ENCODE measurements at regions not wholly inside any gene's neighbourhood (a gene's known extent, or its start where the extent isn't known, plus 50 kb on each side); places are given as distances from the start of the nearest gene placed in this dataset.
"Not testable (repeated sequence)": the region's sequence is repeated elsewhere in the genome, so short reads cannot be mapped to it uniquely, and the experiment has no call there.

DNA sequence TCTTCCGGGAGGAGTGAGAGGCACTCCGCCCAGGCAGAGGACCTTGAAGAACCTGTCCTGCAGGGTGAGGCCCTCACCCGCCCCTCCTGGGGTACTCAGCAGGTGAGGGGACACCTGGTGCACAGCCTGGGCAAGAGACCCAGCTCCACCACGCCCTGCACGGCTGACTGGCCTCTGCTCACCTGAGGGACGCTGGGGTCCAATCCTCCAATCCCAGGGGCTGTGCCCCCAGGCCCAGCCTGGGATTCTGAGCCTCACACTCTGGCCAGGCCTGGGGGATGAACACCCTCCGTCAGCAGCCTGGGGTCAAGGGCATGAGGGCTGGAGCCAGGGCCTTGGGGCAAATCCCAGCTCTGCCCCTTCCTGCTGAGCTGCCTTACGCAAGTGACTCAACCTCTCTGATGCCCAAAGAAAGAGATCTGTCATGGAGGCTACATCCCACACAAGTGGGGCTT is 149.9 kb upstream of the PTPN1 start:
- Histone ChIP-seq H3K9me3 (replicated peaks; ENCODE audit: control insufficient read depth, insufficient read depth, low read length) (no peaks in the 10 kb centered on the region), H3K27ac (ENCODE audit: insufficient read depth, low read depth, low read length) (no peak overlapping the region), H3K27me3 (ENCODE audit: control insufficient read depth in 2 of 2, insufficient read depth in 2 of 2, low read length in 2 of 2) (peaks cover 17 to 22% of the 10 kb centered on the region in 2 experiments), H3K9ac (replicated peaks; ENCODE audit: extremely low read depth, insufficient read depth, low read length) (no peak overlapping the region), H3K36me3 (ENCODE audit: control insufficient read depth in 2 of 2, extremely low read depth in 1 of 2, insufficient read depth in 2 of 2, low read length in 2 of 2) (no peaks in the 10 kb centered on the region), H4K20me1 (replicated peaks; ENCODE audit: control insufficient read depth, extremely low read depth, insufficient read depth, low read length) (no peaks in the 10 kb centered on the region), H3K4me1 (ENCODE audit: control insufficient read depth, extremely low read depth, insufficient read depth, low read length) (no peaks in the 10 kb centered on the region), H3K9me1 (replicated peaks; ENCODE audit: control insufficient read depth, extremely low read depth, insufficient read depth, low read length) (no peaks in the 10 kb centered on the region), H3K4me3 (replicated peaks in 1 of 3; ENCODE audit: insufficient read depth in 1 of 3, low read depth in 1 of 3, low read length in 3 of 3) (no peak overlapping the region), H3K79me2 (ENCODE audit: control insufficient read depth, insufficient read depth, low read length) (no peaks in the 10 kb centered on the region), H2AFZ (ENCODE audit: low read depth, low read length) (no peak overlapping the region), H3K4me2 (ENCODE audit: insufficient read depth, low read length) (no peak overlapping the region)
- DNase-seq (ENCODE audit: low read depth, low spot score) (no peak), FAIRE-seq (no peak)
- TF ChIP-seq MYC (IDR thresholded peaks at IDR 0.05; ENCODE audit: low read depth, low read length) (no peak), FOS (IDR thresholded peaks at IDR 0.05; ENCODE audit: borderline replicate concordance, insufficient read depth, low read length) (no peak)
- BruUV-seq (replicated peaks) = no TSS peak
- CTCF ChIA-PET = no interaction called here
- dilution Hi-C loops (cut with MboI; ENCODE audit: extremely low pct_ligation_motif_present, low sequenced_read_pairs) (no loop called here), intact Hi-C loops (cut with micrococcal nuclease) (no loop called here)
- POLR2A ChIA-PET = no interaction called here

DNA sequence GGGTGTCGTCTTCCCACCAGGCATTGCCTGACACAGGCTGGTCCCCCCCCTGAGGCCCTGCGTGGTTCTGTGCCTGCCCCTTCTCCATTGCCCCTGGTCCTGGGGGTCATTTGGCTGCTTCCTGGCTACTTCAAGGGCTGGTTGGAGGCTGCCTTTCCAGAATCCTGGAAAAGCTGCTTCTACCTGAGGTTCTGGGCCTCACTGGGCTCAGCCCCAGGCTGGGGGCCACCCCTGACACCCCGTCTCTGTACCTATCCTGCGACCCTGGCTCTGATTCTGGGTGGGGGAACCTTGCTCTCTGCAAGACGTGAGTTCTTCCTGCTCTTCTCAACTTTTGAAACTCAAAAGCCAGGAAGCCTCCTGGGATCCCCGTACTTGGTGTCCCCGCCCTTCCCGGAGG is 149.3 kb upstream of the PTPN1 start:
- no peaks in the 10 kb centered on the region for H3K9me1 ChIP-seq (replicated peaks; ENCODE audit: control insufficient read depth, extremely low read depth, insufficient read depth, low read length)
- no peaks in the 10 kb centered on the region for H4K20me1 ChIP-seq (replicated peaks; ENCODE audit: control insufficient read depth, extremely low read depth, insufficient read depth, low read length)
- BruUV-seq (replicated peaks) = no TSS peak
- H2AFZ ChIP-seq (ENCODE audit: low read depth, low read length) = no peak overlapping the region
- H3K79me2 ChIP-seq (ENCODE audit: control insufficient read depth, insufficient read depth, low read length) = no peaks in the 10 kb centered on the region
- H3K27me3 ChIP-seq (ENCODE audit: control insufficient read depth in 2 of 2, insufficient read depth in 2 of 2, low read length in 2 of 2) = peaks cover 17 to 22% of the 10 kb centered on the region in 2 experiments
- TF ChIP-seq MYC (IDR thresholded peaks at IDR 0.05; ENCODE audit: low read depth, low read length) = no peak
- TF ChIP-seq FOS (IDR thresholded peaks at IDR 0.05; ENCODE audit: borderline replicate concordance, insufficient read depth, low read length) = no peak
- no peak for TF ChIP-seq EZH2 (IDR thresholded peaks at IDR 0.05; ENCODE audit: borderline replicate concordance, low read depth, low read length, severe bottlenecking)
- TF ChIP-seq, protein P1, sequence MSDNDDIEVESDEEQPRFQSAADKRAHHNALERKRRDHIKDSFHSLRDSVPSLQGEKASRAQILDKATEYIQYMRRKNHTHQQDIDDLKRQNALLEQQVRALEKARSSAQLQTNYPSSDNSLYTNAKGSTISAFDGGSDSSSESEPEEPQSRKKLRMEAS (IDR thresholded peaks at IDR 0.05; ENCODE audit: insufficient read depth, insufficient read length) = no peak
- TF ChIP-seq GATA2 (IDR thresholded peaks at IDR 0.05; ENCODE audit: insufficient read depth, insufficient read length, low read depth, low read length) = no peak
- no peak for TF ChIP-seq JUN (IDR thresholded peaks at IDR 0.05; ENCODE audit: borderline replicate concordance, insufficient read depth, insufficient read length, low read depth)
- TF ChIP-seq, protein P2, sequence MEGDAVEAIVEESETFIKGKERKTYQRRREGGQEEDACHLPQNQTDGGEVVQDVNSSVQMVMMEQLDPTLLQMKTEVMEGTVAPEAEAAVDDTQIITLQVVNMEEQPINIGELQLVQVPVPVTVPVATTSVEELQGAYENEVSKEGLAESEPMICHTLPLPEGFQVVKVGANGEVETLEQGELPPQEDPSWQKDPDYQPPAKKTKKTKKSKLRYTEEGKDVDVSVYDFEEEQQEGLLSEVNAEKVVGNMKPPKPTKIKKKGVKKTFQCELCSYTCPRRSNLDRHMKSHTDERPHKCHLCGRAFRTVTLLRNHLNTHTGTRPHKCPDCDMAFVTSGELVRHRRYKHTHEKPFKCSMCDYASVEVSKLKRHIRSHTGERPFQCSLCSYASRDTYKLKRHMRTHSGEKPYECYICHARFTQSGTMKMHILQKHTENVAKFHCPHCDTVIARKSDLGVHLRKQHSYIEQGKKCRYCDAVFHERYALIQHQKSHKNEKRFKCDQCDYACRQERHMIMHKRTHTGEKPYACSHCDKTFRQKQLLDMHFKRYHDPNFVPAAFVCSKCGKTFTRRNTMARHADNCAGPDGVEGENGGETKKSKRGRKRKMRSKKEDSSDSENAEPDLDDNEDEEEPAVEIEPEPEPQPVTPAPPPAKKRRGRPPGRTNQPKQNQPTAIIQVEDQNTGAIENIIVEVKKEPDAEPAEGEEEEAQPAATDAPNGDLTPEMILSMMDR (IDR thresholded peaks at IDR 0.05; ENCODE audit: extremely low read depth in 1 of 2, insufficient read depth in 1 of 2, low read depth in 1 of 2, low read length in 2 of 2) = no peak
- TF ChIP-seq POLR2A (IDR thresholded peaks at IDR 0.05; ENCODE audit: low read depth, low read length) = no peak
- no peak for TF ChIP-seq POLR2AphosphoS5 (IDR thresholded peaks at IDR 0.05; ENCODE audit: insufficient read depth, low read depth, low read length)
- H3K27ac ChIP-seq (ENCODE audit: insufficient read depth, low read depth, low read length) = no peak overlapping the region
- POLR2A ChIA-PET = no interaction called here
- no peak overlapping the region for H3K4me3 ChIP-seq (replicated peaks in 1 of 3; ENCODE audit: insufficient read depth in 1 of 3, low read depth in 1 of 3, low read length in 3 of 3)
- intact Hi-C loops (cut with micrococcal nuclease) (no loop called here), dilution Hi-C loops (cut with MboI; ENCODE audit: extremely low pct_ligation_motif_present, low sequenced_read_pairs) (no loop called here)
- H3K9ac ChIP-seq (replicated peaks; ENCODE audit: extremely low read depth, insufficient read depth, low read length) = no peak overlapping the region
- H3K36me3 ChIP-seq (ENCODE audit: control insufficient read depth in 2 of 2, extremely low read depth in 1 of 2, insufficient read depth in 2 of 2, low read length in 2 of 2) = no peaks in the 10 kb centered on the region
- H3K4me2 ChIP-seq (ENCODE audit: insufficient read depth, low read length) = no peak overlapping the region
- DNase-seq (ENCODE audit: low read depth, low spot score) (no peak), FAIRE-seq (no peak)
- H3K4me1 ChIP-seq (ENCODE audit: control insufficient read depth, extremely low read depth, insufficient read depth, low read length) = no peaks in the 10 kb centered on the region
- CTCF ChIA-PET = no interaction called here
- H3K9me3 ChIP-seq (replicated peaks; ENCODE audit: control insufficient read depth, insufficient read depth, low read length) = no peaks in the 10 kb centered on the region

DNA sequence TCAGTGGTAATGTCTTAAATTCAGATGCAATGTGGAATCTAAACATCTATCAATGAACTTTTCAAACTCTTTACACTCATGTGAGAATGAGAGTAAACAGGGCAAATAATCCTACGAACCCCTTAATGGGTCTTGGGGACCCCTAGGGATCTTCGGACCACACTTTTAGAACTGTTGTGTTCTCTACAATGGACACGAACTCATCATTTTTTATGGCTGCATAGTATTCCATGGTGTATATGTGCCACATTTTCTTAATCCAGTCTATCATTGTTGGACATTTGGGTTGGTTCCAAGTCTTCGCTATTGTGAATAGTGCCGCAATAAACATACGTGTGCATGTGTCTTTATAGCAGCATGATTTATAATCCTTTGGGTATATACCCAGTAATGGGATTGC is 148.0 kb upstream of the PTPN1 start:
- dilution Hi-C loops (cut with MboI; ENCODE audit: extremely low pct_ligation_motif_present, low sequenced_read_pairs); FAIRE-seq; POLR2A ChIA-PET; intact Hi-C loops (cut with micrococcal nuclease); CTCF ChIA-PET; DNase-seq (ENCODE audit: low read depth, low spot score); H3K4me3 ChIP-seq (replicated peaks in 1 of 3; ENCODE audit: insufficient read depth in 1 of 3, low read depth in 1 of 3, low read length in 3 of 3); H3K79me2 ChIP-seq (ENCODE audit: control insufficient read depth, insufficient read depth, low read length); H4K20me1 ChIP-seq (replicated peaks; ENCODE audit: control insufficient read depth, extremely low read depth, insufficient read depth, low read length); BruUV-seq (replicated peaks); H3K4me1 ChIP-seq (ENCODE audit: control insufficient read depth, extremely low read depth, insufficient read depth, low read length); H3K9me3 ChIP-seq (replicated peaks; ENCODE audit: control insufficient read depth, insufficient read depth, low read length); H3K9ac ChIP-seq (replicated peaks; ENCODE audit: extremely low read depth, insufficient read depth, low read length); H2AFZ ChIP-seq (ENCODE audit: low read depth, low read length); H3K9me1 ChIP-seq (replicated peaks; ENCODE audit: control insufficient read depth, extremely low read depth, insufficient read depth, low read length); H3K27ac ChIP-seq (ENCODE audit: insufficient read depth, low read depth, low read length); H3K36me3 ChIP-seq (ENCODE audit: control insufficient read depth in 2 of 2, extremely low read depth in 1 of 2, insufficient read depth in 2 of 2, low read length in 2 of 2); H3K4me2 ChIP-seq (ENCODE audit: insufficient read depth, low read length): not testable (repeated sequence)
- peaks cover 17 to 23% of the 10 kb centered on the region in 2 experiments for H3K27me3 ChIP-seq (ENCODE audit: control insufficient read depth in 2 of 2, insufficient read depth in 2 of 2, low read length in 2 of 2)

All from endothelial cell of umbilical vein (primary cell).